Breast epithelium (tissue), 4 donors: ENCODE measurements at regions not wholly inside any gene's neighbourhood (a gene's known extent, or its start where the extent isn't known, plus 50 kb on each side); places are given as distances from the start of the nearest gene placed in this dataset.

Experiments
- DNase-seq, 2 donors: peaks; one replicate each; pipeline ENCODE4 v3.0.0-alpha.2; 2019; ENCODE audit warnings: low spot score in 2 of 2
- H3K27ac ChIP-seq, 2 donors: fragments of 200-600 bp; sonication (generic) in 1 of 2; one replicate each; pipeline ENCODE4 v1.5.1; 2016 to 2019; ENCODE audit warnings: mild to moderate bottlenecking in 1 of 2
- H3K27me3 ChIP-seq, 2 donors: fragments of 200-600 bp; sonication (generic) in 1 of 2; one replicate each; pipeline versions ENCODE4 v1.5.1 to v1.6.0; 2017 to 2019; ENCODE audit warnings: control low read depth in 1 of 2, mild to moderate bottlenecking in 1 of 2
- H3K36me3 ChIP-seq: fragments of 200-600 bp; one replicate; pipeline ENCODE4 v1.5.1; 2019
- H3K4me1 ChIP-seq, 2 donors: fragments of 200-600 bp; sonication (generic); one replicate each; pipeline ENCODE4 v1.5.1; 2016 to 2019; ENCODE audit warnings: control low read depth in 1 of 2
- H3K4me3 ChIP-seq, 3 donors: fragments of 200-600 bp; sonication (generic); 1 replicate in 2 of 3; 2 replicates in 1 of 3; pipeline ENCODE4 v1.5.1; 2016 to 2019; ENCODE audit warnings: mild to moderate bottlenecking in 3 of 3, moderate library complexity in 2 of 3
- H3K9me3 ChIP-seq, 2 donors: fragments of 200-600 bp; sonication (generic) in 1 of 2; one replicate each; pipeline ENCODE4 v1.5.1; 2016 to 2019; ENCODE audit warnings: control low read depth in 1 of 2
- POLR2A ChIP-seq: fragments of 450-650 bp; IDR thresholded peaks from one replicate; pipeline ENCODE4 v1.6.1; 2016; ENCODE audit warnings: antibody characterized with exemption, mild to moderate bottlenecking, moderate library complexity
- POLR2AphosphoS5 ChIP-seq, 3 donors: sonication (generic); formaldehyde crosslinking; IDR thresholded peaks; one replicate each; pipeline ENCODE4 v1.6.1; 2017; ENCODE audit warnings: antibody characterized with exemption in 3 of 3
- intact Hi-C: fragments of 100-400 bp; cut with DNase I; formaldehyde crosslinking; loops from one replicate; pipeline ENCODE4 v1.15.1; 2023; ENCODE audit warnings: low total_unique reads
- TF ChIP-seq, protein P1 (sequence below), 3 donors: fragments of 450-650 bp; IDR thresholded peaks; one replicate each; pipeline ENCODE4 v1.5.1; 2016 to 2017; ENCODE audit warnings: antibody characterized with exemption in 3 of 3, mild to moderate bottlenecking in 3 of 3, moderate library complexity in 3 of 3

DNA sequence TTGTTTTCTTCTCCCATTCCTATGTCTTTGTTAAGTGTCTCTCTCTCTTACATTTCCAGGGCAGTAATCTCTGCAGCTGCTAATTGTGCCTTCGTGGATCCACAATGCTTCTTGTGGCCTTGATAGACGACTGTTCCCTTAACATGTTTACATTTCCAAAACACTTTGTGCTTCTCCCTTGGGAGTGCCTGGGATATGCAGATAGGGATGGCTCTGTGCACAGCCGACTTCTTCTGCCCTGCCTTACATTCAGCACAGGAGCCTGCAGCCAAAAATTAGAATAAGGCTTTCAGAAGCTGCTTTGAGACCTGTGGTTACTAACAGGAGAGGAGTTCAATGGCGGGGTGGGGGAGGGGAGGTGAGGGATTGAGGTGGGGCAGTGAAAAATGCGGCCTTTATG, 328.9 kb downstream of the TDRD15 start:
- Histone ChIP-seq H3K9me3 (peaks cover 0 to 4% of the 10 kb centered on the region in 2 donors), H3K27ac (no peak overlapping the region)

DNA sequence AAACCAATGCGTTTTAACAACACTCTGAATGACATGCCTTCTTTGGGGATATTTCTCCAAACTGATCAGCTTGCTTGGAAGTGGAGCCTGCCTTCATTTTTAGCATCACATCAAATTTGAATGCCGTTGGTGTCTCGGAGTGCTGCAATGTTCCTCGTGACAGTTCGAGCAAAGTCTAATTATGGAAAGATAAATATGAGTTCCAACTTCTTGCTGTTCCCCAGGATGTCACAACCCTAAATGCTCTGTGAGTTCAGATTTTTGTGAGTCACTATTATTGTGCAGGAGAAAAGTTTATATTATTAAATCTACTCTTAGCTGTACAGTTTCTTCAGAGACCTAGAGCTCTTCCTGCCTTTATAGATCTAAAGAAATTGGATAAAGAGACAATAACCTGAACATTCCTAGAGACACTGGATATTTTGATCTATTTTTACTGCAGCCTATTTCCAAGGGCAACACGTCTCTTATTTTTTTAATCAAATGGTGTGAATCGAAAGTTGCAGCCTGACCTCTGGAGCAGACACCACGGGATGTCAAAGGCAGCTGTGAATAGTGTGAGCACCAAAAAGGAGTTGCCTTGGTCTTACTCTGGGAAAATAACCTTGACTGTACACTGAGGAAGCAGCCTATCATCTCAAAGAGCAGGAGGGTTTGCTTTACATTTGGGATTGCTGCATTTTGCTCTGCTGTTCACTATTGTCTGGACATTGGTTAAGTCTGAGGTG, 330.1 kb downstream of the TDRD15 start:
- no peak for DNase-seq
- Histone ChIP-seq H3K36me3 (no peaks in the 10 kb centered on the region), H3K27ac (no peak overlapping the region), H3K9me3 (peaks cover 0 to 7% of the 10 kb centered on the region in 2 donors), H3K27me3 (no peaks in the 10 kb centered on the region), H3K4me1 (no peaks in the 10 kb centered on the region), H3K4me3 (no peak overlapping the region)
- TF ChIP-seq, protein P1, sequence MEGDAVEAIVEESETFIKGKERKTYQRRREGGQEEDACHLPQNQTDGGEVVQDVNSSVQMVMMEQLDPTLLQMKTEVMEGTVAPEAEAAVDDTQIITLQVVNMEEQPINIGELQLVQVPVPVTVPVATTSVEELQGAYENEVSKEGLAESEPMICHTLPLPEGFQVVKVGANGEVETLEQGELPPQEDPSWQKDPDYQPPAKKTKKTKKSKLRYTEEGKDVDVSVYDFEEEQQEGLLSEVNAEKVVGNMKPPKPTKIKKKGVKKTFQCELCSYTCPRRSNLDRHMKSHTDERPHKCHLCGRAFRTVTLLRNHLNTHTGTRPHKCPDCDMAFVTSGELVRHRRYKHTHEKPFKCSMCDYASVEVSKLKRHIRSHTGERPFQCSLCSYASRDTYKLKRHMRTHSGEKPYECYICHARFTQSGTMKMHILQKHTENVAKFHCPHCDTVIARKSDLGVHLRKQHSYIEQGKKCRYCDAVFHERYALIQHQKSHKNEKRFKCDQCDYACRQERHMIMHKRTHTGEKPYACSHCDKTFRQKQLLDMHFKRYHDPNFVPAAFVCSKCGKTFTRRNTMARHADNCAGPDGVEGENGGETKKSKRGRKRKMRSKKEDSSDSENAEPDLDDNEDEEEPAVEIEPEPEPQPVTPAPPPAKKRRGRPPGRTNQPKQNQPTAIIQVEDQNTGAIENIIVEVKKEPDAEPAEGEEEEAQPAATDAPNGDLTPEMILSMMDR (IDR thresholded peaks at IDR 0.05): no peak
- no peak for TF ChIP-seq POLR2A
- TF ChIP-seq POLR2AphosphoS5 (IDR thresholded peaks at IDR 0.05): no peak
- intact Hi-C loops: no loop called here

More for the DNA sequence above, 328.9 kb downstream of the TDRD15 start:
- Histone ChIP-seq H3K4me1 (no peaks in the 10 kb centered on the region), H3K4me3 (no peak overlapping the region), H3K27me3 (no peaks in the 10 kb centered on the region), H3K36me3 (no peaks in the 10 kb centered on the region)
- intact Hi-C loops: no loop called here
- DNase-seq: no peak
- TF ChIP-seq POLR2A (no peak), POLR2AphosphoS5 (IDR thresholded peaks at IDR 0.05) (no peak)
- TF ChIP-seq, protein P1 (IDR thresholded peaks at IDR 0.05): no peak

DNA sequence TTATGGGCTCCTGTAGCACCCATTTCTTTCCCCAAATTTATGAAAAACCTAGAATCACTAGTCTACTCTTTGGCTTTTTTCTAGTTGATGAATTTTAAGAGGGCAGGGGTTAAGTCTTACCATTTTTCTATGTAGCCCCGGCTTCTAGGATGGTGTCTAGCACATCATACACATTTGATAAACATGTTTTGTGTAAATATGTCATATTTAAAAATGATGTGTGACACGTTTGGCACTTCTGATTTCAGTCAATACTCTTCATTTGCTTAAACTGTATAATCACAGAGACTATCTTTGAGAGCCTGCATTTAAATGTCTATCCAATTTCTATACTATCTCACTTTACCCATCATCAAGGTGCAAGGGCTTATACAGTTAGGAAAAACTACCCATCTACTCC, 331.1 kb downstream of the TDRD15 start:
- no peak overlapping the region for H3K4me3 ChIP-seq
- H3K36me3 ChIP-seq: no peaks in the 10 kb centered on the region
- H3K9me3 ChIP-seq: peaks cover 0 to 7% of the 10 kb centered on the region in 2 donors
- H3K27me3 ChIP-seq: no peaks in the 10 kb centered on the region
- intact Hi-C loops: no loop called here
- no peaks in the 10 kb centered on the region for H3K4me1 ChIP-seq
- no peak overlapping the region for H3K27ac ChIP-seq
- TF ChIP-seq POLR2AphosphoS5 (IDR thresholded peaks at IDR 0.05): no peak
- TF ChIP-seq, protein P1 (IDR thresholded peaks at IDR 0.05): no peak
- TF ChIP-seq POLR2A: no peak
- no peak for DNase-seq

DNA sequence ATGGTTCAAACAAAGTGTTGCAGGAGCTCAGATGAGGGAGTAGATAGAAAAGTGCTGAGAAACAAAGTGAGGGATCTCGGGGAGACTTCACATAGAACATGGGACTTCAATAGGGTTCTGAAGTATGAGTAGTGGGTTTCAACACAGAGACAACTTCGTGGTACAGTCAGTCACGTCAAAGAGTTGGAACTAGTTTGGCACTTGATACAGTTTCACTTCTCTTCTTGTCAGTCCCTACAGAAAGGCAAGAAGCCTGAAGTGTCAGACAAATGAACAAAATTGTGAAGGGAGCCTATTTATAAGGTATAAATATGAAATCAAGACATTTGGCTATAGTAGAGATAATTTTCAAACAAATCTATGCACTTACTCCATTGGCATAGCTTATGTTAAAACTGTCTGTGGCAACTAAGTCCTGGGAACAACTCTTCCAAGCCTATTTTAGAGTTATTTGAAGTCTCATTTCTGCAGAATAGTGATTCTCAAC, 338.0 kb downstream of the TDRD15 start:
- no peak for DNase-seq
- H3K27ac ChIP-seq: no peak overlapping the region
- peaks cover 0 to 7% of the 10 kb centered on the region in 2 donors for H3K9me3 ChIP-seq
- intact Hi-C loops: no loop called here
- no peaks in the 10 kb centered on the region for H3K36me3 ChIP-seq
- H3K27me3 ChIP-seq: no peaks in the 10 kb centered on the region
- no peaks in the 10 kb centered on the region for H3K4me1 ChIP-seq
- H3K4me3 ChIP-seq: no peak overlapping the region
- TF ChIP-seq, protein P1 (IDR thresholded peaks at IDR 0.05): no peak
- no peak for TF ChIP-seq POLR2A
- TF ChIP-seq POLR2AphosphoS5 (IDR thresholded peaks at IDR 0.05): no peak

DNA sequence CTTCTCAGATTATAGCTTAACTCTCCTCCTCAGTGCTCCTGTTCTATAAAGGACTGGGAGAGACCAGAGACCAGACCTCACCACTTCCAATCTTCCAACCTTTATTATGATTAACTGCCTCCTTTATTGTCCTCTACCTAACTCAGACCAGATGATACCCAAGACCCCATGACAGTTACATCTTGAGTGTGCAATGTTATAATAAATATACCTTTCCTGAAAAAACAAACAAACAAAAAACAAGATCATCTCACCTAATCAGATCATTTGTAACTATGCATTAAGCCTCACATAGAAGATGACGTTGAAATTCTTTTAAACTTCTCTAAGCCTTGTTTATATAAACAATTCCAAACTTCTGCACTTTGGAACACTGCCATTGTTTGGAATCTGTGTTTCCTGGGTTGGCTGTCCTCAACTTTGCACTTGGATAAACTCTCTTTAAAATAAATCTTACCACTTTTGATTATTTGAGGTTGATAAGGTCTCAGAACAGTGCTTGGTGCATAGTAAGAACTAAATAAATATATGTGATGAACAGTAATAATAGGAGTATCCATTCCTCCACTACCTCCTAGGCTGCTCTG, 342.7 kb downstream of the TDRD15 start:
- TF ChIP-seq, protein P1 (IDR thresholded peaks at IDR 0.05): no peak
- TF ChIP-seq POLR2AphosphoS5 (IDR thresholded peaks at IDR 0.05): no peak
- no peak for TF ChIP-seq POLR2A
- Histone ChIP-seq H3K4me3 (no peak overlapping the region), H3K27me3 (no peaks in the 10 kb centered on the region), H3K9me3 (no peaks in the 10 kb centered on the region), H3K4me1 (no peaks in the 10 kb centered on the region), H3K36me3 (no peaks in the 10 kb centered on the region), H3K27ac (no peak overlapping the region)
- intact Hi-C loops: no loop called here
- DNase-seq: no peak
